ENCODE measurements at regions not wholly inside any gene's neighbourhood (a gene's known extent, or its start where the extent isn't known, plus 50 kb on each side); places are given as distances from the start of the nearest gene placed in this dataset.

DNA sequence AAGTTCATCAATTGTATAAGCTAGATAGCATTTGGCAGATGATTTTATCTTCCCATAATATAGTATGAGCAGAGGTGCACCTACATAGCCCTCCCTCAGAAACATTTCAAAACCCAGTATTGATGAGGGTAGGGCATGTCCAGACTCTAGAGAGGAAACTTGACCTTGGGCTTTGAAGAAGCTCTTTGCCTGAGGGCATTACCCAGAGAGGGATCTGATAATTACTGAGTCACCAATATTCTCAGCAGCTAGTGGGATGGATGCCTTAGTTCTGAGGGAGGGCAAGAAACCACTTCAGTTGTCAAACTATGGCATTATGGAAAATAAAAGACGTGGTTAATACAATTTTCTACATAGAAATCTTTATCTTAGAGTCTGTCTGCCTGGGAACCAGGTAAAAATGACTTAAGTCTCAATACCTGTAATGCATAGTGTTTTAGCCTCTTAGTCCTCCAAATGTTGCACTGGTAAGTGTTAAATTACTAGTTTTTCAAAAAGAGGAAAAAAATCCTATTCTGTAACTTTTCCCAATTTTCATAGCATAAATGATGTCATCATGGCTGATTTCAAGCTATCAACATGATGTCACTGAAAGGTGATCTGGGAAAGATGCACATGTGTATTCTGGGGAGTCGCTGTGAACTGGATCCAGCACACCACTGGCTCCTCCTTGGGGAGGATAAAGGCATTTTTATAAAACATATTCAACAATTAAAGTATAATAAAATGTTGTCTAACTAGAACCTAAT is 809.0 kb downstream of the KCTD16 start:
- DNase-seq = no peak
- no peak overlapping the region for H3K27ac ChIP-seq
- ATAC-seq = no peak
- TF ChIP-seq, protein P1, sequence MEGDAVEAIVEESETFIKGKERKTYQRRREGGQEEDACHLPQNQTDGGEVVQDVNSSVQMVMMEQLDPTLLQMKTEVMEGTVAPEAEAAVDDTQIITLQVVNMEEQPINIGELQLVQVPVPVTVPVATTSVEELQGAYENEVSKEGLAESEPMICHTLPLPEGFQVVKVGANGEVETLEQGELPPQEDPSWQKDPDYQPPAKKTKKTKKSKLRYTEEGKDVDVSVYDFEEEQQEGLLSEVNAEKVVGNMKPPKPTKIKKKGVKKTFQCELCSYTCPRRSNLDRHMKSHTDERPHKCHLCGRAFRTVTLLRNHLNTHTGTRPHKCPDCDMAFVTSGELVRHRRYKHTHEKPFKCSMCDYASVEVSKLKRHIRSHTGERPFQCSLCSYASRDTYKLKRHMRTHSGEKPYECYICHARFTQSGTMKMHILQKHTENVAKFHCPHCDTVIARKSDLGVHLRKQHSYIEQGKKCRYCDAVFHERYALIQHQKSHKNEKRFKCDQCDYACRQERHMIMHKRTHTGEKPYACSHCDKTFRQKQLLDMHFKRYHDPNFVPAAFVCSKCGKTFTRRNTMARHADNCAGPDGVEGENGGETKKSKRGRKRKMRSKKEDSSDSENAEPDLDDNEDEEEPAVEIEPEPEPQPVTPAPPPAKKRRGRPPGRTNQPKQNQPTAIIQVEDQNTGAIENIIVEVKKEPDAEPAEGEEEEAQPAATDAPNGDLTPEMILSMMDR (IDR thresholded peaks at IDR 0.05) = no peak
- no peaks in the 10 kb centered on the region for H3K4me1 ChIP-seq
- no peaks in the 10 kb centered on the region for H3K27me3 ChIP-seq
- H3K36me3 ChIP-seq = no peaks in the 10 kb centered on the region
- H3K9me3 ChIP-seq = peaks cover 0 to 8% of the 10 kb centered on the region in 2 donors
- H3K4me3 ChIP-seq = no peak overlapping the region
- intact Hi-C loops (cut with DNase I) = no loop called here

DNA sequence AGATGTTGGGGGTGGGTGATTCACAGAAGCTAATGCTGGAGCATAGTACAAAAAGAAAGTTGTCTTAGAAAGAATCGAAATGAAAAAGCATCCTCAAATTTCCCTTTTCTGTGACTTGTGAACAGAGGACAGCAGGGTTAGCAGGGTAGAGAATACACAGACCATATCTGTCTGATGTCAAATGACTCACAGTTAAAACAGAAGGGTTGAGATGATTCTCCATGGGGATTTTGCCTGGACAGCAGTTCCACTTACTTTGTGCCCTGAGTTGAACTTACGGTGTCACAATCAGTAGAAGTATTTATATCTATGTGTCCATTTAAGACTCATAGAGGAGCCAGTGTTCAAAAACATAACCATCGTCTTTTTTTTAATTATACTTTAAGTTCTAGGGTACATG is 801.6 kb downstream of the KCTD16 start:
- DNase-seq = no peak
- peaks cover 0 to 11% of the 10 kb centered on the region in 2 donors for H3K9me3 ChIP-seq
- no peaks in the 10 kb centered on the region for H3K4me1 ChIP-seq
- no peak overlapping the region for H3K4me3 ChIP-seq
- H3K36me3 ChIP-seq = no peaks in the 10 kb centered on the region
- no peak overlapping the region for H3K27ac ChIP-seq
- ATAC-seq = no peak
- TF ChIP-seq, protein P1 (IDR thresholded peaks at IDR 0.05) = no peak
- H3K27me3 ChIP-seq = no peaks in the 10 kb centered on the region
- intact Hi-C loops (cut with DNase I) = no loop called here

DNA sequence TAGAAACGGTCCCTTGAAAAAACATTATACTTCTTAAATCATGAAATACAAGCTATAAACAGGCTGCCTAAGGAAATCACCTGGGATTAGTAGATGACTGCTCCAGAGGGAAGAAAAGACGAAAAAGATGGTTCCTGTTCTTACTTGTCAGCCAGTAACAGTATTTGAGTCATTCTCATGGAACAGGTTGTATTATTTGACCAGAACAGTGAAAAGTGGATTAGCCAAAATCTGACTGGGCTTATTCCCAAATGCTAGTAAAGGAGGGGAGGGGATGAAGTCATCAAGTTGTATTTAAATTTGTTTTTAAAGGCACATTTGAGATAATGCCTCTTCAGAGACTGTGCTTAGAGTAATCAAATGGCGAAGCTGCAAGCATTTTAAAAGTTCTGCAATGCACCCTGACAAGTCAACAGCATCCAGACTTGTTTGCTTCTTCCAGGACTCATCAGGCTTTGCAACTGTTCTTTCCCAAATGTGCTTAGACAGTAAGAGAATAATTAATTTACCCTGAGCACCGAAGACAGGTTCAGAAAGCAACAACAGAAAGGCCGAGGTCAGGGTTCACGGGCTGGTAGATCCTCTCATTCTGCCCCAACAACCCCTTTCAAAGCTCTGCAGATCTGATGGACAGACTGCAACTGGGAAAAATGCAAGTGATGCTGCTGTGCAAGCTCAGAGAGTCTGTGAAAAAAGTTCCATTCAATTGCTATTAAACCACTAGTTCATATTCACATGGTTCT is 800.6 kb downstream of the KCTD16 start:
- Histone ChIP-seq H3K36me3 (no peaks in the 10 kb centered on the region), H3K4me3 (no peak overlapping the region), H3K9me3 (peaks cover 0 to 11% of the 10 kb centered on the region in 2 donors), H3K27ac (no peak overlapping the region), H3K27me3 (no peaks in the 10 kb centered on the region), H3K4me1 (no peaks in the 10 kb centered on the region)
- TF ChIP-seq, protein P1 (IDR thresholded peaks at IDR 0.05) = no peak
- intact Hi-C loops (cut with DNase I) = no loop called here
- ATAC-seq (no peak), DNase-seq (no peak)

DNA sequence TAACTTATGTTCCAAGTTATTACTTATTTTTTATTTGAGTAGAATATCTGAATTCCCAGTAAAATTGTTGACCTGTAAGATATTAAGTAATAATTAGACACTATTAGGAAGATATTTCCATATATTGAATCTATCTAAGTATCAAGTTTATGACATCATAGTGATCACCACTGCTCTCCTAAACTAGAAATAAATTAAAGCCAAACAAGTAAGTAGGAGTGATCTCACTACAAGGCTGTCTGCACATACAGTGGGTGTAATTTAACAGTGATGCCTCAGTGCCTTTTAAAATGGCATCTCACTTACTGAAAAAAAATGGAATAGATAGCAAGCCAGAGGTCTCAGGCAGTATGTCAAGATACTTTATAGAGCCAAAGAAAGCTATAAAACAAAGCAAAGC is 789.6 kb downstream of the KCTD16 start:
- no peak for ATAC-seq
- H3K4me3 ChIP-seq = no peak overlapping the region
- intact Hi-C loops (cut with DNase I) = no loop called here
- TF ChIP-seq, protein P1 (IDR thresholded peaks at IDR 0.05) = no peak
- no peaks in the 10 kb centered on the region for H3K27me3 ChIP-seq
- H3K4me1 ChIP-seq = no peaks in the 10 kb centered on the region
- H3K27ac ChIP-seq = no peak overlapping the region
- H3K36me3 ChIP-seq = no peaks in the 10 kb centered on the region
- H3K9me3 ChIP-seq = no peaks in the 10 kb centered on the region
- DNase-seq = no peak

DNA sequence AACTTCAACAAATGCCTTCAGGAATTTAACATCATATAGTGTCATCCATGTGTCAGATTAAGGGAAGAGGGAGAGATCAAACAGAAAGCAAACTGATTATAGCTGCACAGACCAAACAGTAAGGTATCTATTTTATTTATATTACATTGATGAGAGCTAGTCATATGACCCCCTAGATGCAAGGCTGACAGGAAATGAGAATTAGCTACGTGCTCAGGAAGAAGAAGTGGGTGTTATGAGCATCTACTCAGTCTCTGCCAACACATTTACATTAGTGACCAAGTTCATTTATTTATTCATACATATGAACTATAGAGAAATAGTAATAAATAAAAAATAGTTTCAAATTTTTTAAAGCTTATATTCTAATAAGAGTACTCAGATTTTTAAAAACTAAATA is 787.3 kb downstream of the KCTD16 start:
- Histone ChIP-seq H3K27me3 (no peaks in the 10 kb centered on the region), H3K9me3 (no peaks in the 10 kb centered on the region), H3K4me3 (no peak overlapping the region), H3K27ac (no peak overlapping the region), H3K4me1 (no peaks in the 10 kb centered on the region), H3K36me3 (no peaks in the 10 kb centered on the region)
- TF ChIP-seq, protein P1 (IDR thresholded peaks at IDR 0.05) = no peak
- DNase-seq (no peak), ATAC-seq (no peak)
- intact Hi-C loops (cut with DNase I) = no loop called here

Data from left lung (tissue), 4 donors.